HepG2 (cell line): ENCODE measurements at regions not wholly inside any gene's neighbourhood (a gene's known extent, or its start where the extent isn't known, plus 50 kb on each side); places are given as distances from the start of the nearest gene placed in this dataset.

Experiments
- ATAC-seq: fragments of 200-7000 bp; cut with Tn5 transposase; 3 replicates; pipeline ENCODE4 v1.9.1; 2020; ENCODE audit warnings: mild to moderate bottlenecking, moderate library complexity
- BruUV-seq: library from RNA; stranded (reverse); fragments of 400-500 nt; replicated peaks from 2 replicates; lab custom pipeline; 2021; lab: Mats Ljungman, UMichigan
- CTCF ChIA-PET: fragments of 300-600 bp; formaldehyde crosslinking; extraction: SDS; loops from one replicate; lab custom pipeline; 2021; ENCODE audit warnings: low total read pairs, inconsistent platforms, low intra/inter-chr PET ratio; lab: Yijun Ruan, JAX
- POLR2A ChIA-PET: fragments of 350-600 bp; sonication (Branson Sonifier 250); formaldehyde crosslinking; loops from one replicate; lab custom pipeline; 2020; ENCODE audit warnings: antibody characterized with exemption, inconsistent platforms; lab: Yijun Ruan, JAX
- DNase-seq: peaks from one replicate; pipeline ENCODE4 v3.0.0-alpha.2; 2015; ENCODE audit warnings: low spot score
- FAIRE-seq: peaks from 3 replicates; lab custom pipeline; 2011; peaks lifted over from hg19 to GRCh38; lab: Jason Lieb, UNC
- H2AFZ ChIP-seq: one replicate; pipeline ENCODE4 v1.6.1; 2011; ENCODE audit warnings: low read length, inconsistent platforms
- H3K27ac ChIP-seq: fragments of 300-600 bp; 3 replicates; pipeline ENCODE4 v1.8.0; 2011; ENCODE audit warnings: mixed run types, mild to moderate bottlenecking, mixed read lengths, low read length, inconsistent platforms; ENCODE audit not compliant: insufficient read depth; ENCODE audit errors: extremely low read length
- H3K27me3 ChIP-seq, 2 experiments: fragments of 200-600 bp in 1 of 2; 2 replicates in 1 of 2; 3 replicates in 1 of 2; pipeline versions ENCODE4 v1.6.0 to v1.8.0; 2011; ENCODE audit warnings: low read length in 2 of 2, mild to moderate bottlenecking in 2 of 2, moderate library complexity in 2 of 2, inconsistent platforms in 1 of 2; ENCODE audit not compliant: insufficient read depth in 2 of 2, control insufficient read depth in 1 of 2
- H3K36me3 ChIP-seq, 2 experiments: fragments of 200-600 bp in 1 of 2; replicated peaks in 1 of 2; 2 replicates in 1 of 2; 3 replicates in 1 of 2; pipeline versions ENCODE4 v1.5.1 to v1.8.0; 2011; ENCODE audit warnings: low read length in 2 of 2, inconsistent platforms in 1 of 2; ENCODE audit not compliant: insufficient read depth in 2 of 2, control insufficient read depth in 1 of 2
- H3K4me1 ChIP-seq: 2 replicates; pipeline ENCODE4 v1.5.1; 2012; ENCODE audit warnings: low read length, inconsistent platforms; ENCODE audit not compliant: insufficient read depth
- H3K4me2 ChIP-seq: 2 replicates; pipeline ENCODE4 v1.6.0; 2011; ENCODE audit warnings: low read depth, low read length, inconsistent platforms
- H3K4me3 ChIP-seq, 3 experiments: fragments of 200-600 bp in 1 of 3; sonication (generic), shearing (Covaris generic) in 1 of 3; replicated peaks in 1 of 3; 2 replicates each; pipeline ENCODE4 v1.5.1; 2011 to 2016; ENCODE audit warnings: low read length in 3 of 3, inconsistent platforms in 2 of 3, low read depth in 2 of 3, mild to moderate bottlenecking in 2 of 3, control low read depth in 1 of 3, mixed read lengths in 1 of 3; ENCODE audit not compliant: insufficient read depth in 1 of 3
- H3K79me2 ChIP-seq: one replicate; pipeline ENCODE4 v1.6.1; 2011; ENCODE audit warnings: low read length, inconsistent platforms; ENCODE audit not compliant: insufficient read depth
- H3K9ac ChIP-seq: 2 replicates; pipeline ENCODE4 v1.6.0; 2011; ENCODE audit warnings: mild to moderate bottlenecking, low read depth, low read length, inconsistent platforms; ENCODE audit not compliant: insufficient read depth
- H3K9me3 ChIP-seq: 2 replicates; pipeline ENCODE4 v1.5.1; 2012; ENCODE audit warnings: mild to moderate bottlenecking, low read length
- H4K20me1 ChIP-seq: 2 replicates; pipeline ENCODE4 v1.6.0; 2011; ENCODE audit warnings: inconsistent platforms, mild to moderate bottlenecking, low read length, moderate library complexity; ENCODE audit not compliant: insufficient read depth
- AFF4 ChIP-seq: sonication (generic); formaldehyde crosslinking; IDR thresholded peaks from 2 replicates; pipeline ENCODE4 v1.4.0; 2020; ENCODE audit warnings: missing genetic modification reagents
- HOXA9 ChIP-seq: sonication (generic); formaldehyde crosslinking; IDR thresholded peaks from 2 replicates; pipeline ENCODE4 v1.8.1; 2022; ENCODE audit warnings: missing genetic modification reagents, mild to moderate bottlenecking, moderate library complexity, borderline replicate concordance
- KLF15 ChIP-seq: sonication (generic); formaldehyde crosslinking; IDR thresholded peaks from 2 replicates; pipeline ENCODE4 v1.8.1; 2023; ENCODE audit warnings: borderline replicate concordance, mild to moderate bottlenecking, inconsistent platforms, missing genetic modification reagents, mixed read lengths
- MED13 ChIP-seq: sonication (generic); formaldehyde crosslinking; IDR thresholded peaks from 2 replicates; pipeline ENCODE4 v1.5.0; 2020; ENCODE audit warnings: missing genetic modification reagents
- SIX1 ChIP-seq: sonication (generic); formaldehyde crosslinking; IDR thresholded peaks from 2 replicates; pipeline ENCODE4 v1.4.0; 2020; ENCODE audit warnings: missing genetic modification reagents, borderline replicate concordance
- SMYD3 ChIP-seq: sonication (generic); formaldehyde crosslinking; IDR thresholded peaks from 2 replicates; pipeline ENCODE4 v1.8.1; 2023; ENCODE audit warnings: mild to moderate bottlenecking, missing genetic modification reagents
- ZBTB34 ChIP-seq: sonication (generic); formaldehyde crosslinking; IDR thresholded peaks from 2 replicates; pipeline ENCODE4 v1.8.0; 2022; ENCODE audit warnings: mild to moderate bottlenecking, missing genetic modification reagents
- ZNF331 ChIP-seq: sonication (generic); formaldehyde crosslinking; IDR thresholded peaks from 2 replicates; pipeline ENCODE4 v1.4.0; 2020; ENCODE audit warnings: missing genetic modification reagents
- ZNF598 ChIP-seq: sonication (generic); formaldehyde crosslinking; IDR thresholded peaks from 2 replicates; pipeline ENCODE4 v1.5.1; 2020; ENCODE audit warnings: mild to moderate bottlenecking, missing genetic modification reagents, borderline replicate concordance
- ZNF780A ChIP-seq: sonication (generic); formaldehyde crosslinking; IDR thresholded peaks from 2 replicates; pipeline ENCODE4 v1.8.0; 2022; ENCODE audit warnings: mild to moderate bottlenecking, missing genetic modification reagents, moderate library complexity
- ZNF841 ChIP-seq: sonication (generic); formaldehyde crosslinking; IDR thresholded peaks from 2 replicates; pipeline ENCODE4 v1.8.1; 2023; ENCODE audit warnings: missing genetic modification reagents, borderline replicate concordance
- WGBS: methylation state at CpG from one replicate; pipeline ENCODE4 v1.1.6; 2017; ENCODE audit warnings: low lambda C conversion rate; 5-methylcytosine and 5-hydroxymethylcytosine counted together
- in situ Hi-C: cut with HindIII; loops from 2 replicates; pipeline ENCODE4 v1.10.0; 2017; ENCODE audit warnings: low pct_unique_long_range_greater_than_20kb; ENCODE audit not compliant: extremely low pct_ligation_motif_present
- intact Hi-C: fragments of 100-400 bp; cut with micrococcal nuclease; formaldehyde crosslinking; loops from one replicate; pipeline ENCODE4 v1.10.0; 2022; ENCODE audit not compliant: unreplicated experiment

DNA sequence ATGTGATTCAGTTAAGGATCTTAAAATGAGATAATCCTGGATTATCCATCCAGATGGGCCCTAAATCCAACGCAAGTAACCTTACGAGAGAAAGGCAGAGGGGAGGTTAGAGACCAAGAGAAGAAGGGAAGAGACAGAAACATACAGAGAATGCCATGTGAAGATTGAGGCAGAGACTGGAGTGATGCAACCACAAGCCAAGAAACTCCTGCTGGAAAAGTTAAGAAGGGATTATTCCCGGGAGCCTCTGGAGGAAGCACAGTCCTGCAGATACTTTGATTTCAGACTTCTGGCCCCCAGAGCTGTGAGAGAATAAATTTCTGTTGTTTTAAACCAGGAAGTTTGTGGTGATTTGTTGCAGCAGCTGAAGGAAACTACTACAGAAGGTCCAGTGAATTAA lies 992.7 kb downstream of the BCL11A start:
- no peaks in the 10 kb centered on the region for H3K4me1 ChIP-seq
- BruUV-seq = no TSS peak
- H3K4me2 ChIP-seq = no peak overlapping the region
- no peaks in the 10 kb centered on the region for H3K79me2 ChIP-seq
- no peak for DNase-seq
- no peak overlapping the region for H3K9ac ChIP-seq
- FAIRE-seq = no peak
- no peaks in the 10 kb centered on the region for H3K27me3 ChIP-seq
- H4K20me1 ChIP-seq = no peaks in the 10 kb centered on the region
- no peaks in the 10 kb centered on the region for H3K36me3 ChIP-seq
- WGBS = 2% methylated on average over 3 of the region's 3 CpGs
- intact Hi-C loops (no loop called here), in situ Hi-C loops (no loop called here)
- no peaks in the 10 kb centered on the region for H3K9me3 ChIP-seq
- H3K27ac ChIP-seq = no peak overlapping the region
- H3K4me3 ChIP-seq = no peak overlapping the region
- ChIA-PET CTCF (no interaction called here), POLR2A (no interaction called here)
- ATAC-seq = no peak
- TF ChIP-seq MED13 (no peak), ZNF780A (no peak), ZNF331 (CRISPR knock-in tag) (no peak), ZBTB34 (CRISPR knock-in tag) (no peak), ZNF841 (CRISPR knock-in tag) (no peak), SIX1 (no peak), HOXA9 (CRISPR knock-in tag) (no peak), AFF4 (CRISPR knock-in tag) (no peak), SMYD3 (CRISPR knock-in tag) (no peak), ZNF598 (CRISPR knock-in tag) (no peak), KLF15 (CRISPR knock-in tag) (no peak)
- no peak overlapping the region for H2AFZ ChIP-seq
